MCF 10A (cell line): ENCODE measurements at regions not wholly inside any gene's neighbourhood (a gene's known extent, or its start where the extent isn't known, plus 50 kb on each side); places are given as distances from the start of the nearest gene placed in this dataset.

Source experiments
- BruUV-seq: library from RNA; stranded (reverse); fragments of 400-500 nt; replicated peaks from 2 replicates; lab custom pipeline; 2021; lab: Mats Ljungman, UMichigan
- CTCF ChIA-PET: fragments of 300-600 bp; sonication (Branson Sonifier 250); formaldehyde crosslinking; extraction: SDS; loops from one replicate; lab custom pipeline; 2021; ENCODE audit warnings: antibody characterized with exemption, inconsistent platforms; lab: Yijun Ruan, JAX
- POLR2A ChIA-PET: fragments of 300-600, 350-650 bp; sonication (Branson Sonifier 250); formaldehyde crosslinking; extraction: SDS; loops from one replicate; lab custom pipeline; 2020; ENCODE audit warnings: antibody characterized with exemption, inconsistent platforms; lab: Yijun Ruan, JAX
- DNase-seq: peaks from one replicate; pipeline ENCODE4 v3.0.0-alpha.2; 2018; ENCODE audit not compliant: unreplicated experiment
- H3K27ac Mint-ChIP-seq: one replicate; pipeline ENCODE4 v1.8.0; 2022; ENCODE audit warnings: mild to moderate bottlenecking, low read depth, mixed read lengths; ENCODE audit not compliant: unreplicated experiment
- H3K27me3 Mint-ChIP-seq: one replicate; pipeline ENCODE4 v1.8.0; 2022; ENCODE audit warnings: mixed read lengths; ENCODE audit not compliant: insufficient read depth, unreplicated experiment
- H3K36me3 Mint-ChIP-seq: one replicate; pipeline ENCODE4 v1.8.0; 2022; ENCODE audit warnings: mild to moderate bottlenecking, moderate library complexity, mixed read lengths; ENCODE audit not compliant: insufficient read depth, unreplicated experiment
- H3K4me1 Mint-ChIP-seq: one replicate; pipeline ENCODE4 v1.8.0; 2022; ENCODE audit warnings: mixed read lengths; ENCODE audit not compliant: insufficient read depth, unreplicated experiment
- H3K4me3 Mint-ChIP-seq: one replicate; pipeline ENCODE4 v1.8.0; 2022; ENCODE audit warnings: mild to moderate bottlenecking, moderate library complexity, mixed read lengths; ENCODE audit not compliant: unreplicated experiment
- H3K9me3 Mint-ChIP-seq: one replicate; pipeline ENCODE4 v1.8.0; 2022; ENCODE audit warnings: mixed read lengths; ENCODE audit not compliant: unreplicated experiment
- intact Hi-C: fragments of 100-400 bp; cut with micrococcal nuclease; formaldehyde crosslinking; loops from 2 replicates; pipeline ENCODE4 v1.14.1; 2022
- TF ChIP-seq, protein P1 (sequence below): fragments of 200-600 bp; IDR thresholded peaks from one replicate; pipeline ENCODE4 v1.8.0; 2022; ENCODE audit warnings: antibody characterized with exemption, mild to moderate bottlenecking; ENCODE audit not compliant: unreplicated experiment

DNA sequence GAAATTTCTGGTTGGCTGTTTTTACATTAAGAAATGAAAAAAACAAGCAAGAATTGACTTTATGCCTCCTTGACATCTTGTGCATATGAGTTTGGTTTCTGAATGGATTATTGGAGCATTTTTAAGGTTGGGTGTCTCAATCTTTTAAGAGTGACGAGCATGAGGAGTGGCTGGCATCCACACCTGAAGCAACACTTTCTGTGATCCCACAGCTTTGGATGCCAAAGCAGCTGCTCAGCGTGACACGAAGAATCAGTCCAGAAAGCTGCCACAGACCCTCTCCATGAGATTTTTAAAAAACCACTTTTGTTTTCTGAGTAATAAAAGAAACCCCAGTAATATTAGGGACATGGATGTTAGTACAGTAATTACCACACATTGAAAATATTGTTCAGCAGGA is 154.5 kb downstream of the KLF13 start:
- H3K4me3 Mint-ChIP-seq: no peak overlapping the region
- no peaks in the 10 kb centered on the region for H3K36me3 Mint-ChIP-seq
- no peaks in the 10 kb centered on the region for H3K4me1 Mint-ChIP-seq
- BruUV-seq: no TSS peak
- POLR2A ChIA-PET: interaction anchor here (0.8 kb wide), 1 partner anchor 15 kb away, joined by 3 read pairs; no protein-coding TSS in a partner anchor
- DNase-seq: no peak
- intact Hi-C loops: no loop called here
- CTCF ChIA-PET: interaction anchor here (0.5 to 1.1 kb wide), 5 partner anchors 20 to 292 kb away, joined by 3 to 6 read pairs (median 3); no protein-coding TSS in a partner anchor
- TF ChIP-seq, protein P1, sequence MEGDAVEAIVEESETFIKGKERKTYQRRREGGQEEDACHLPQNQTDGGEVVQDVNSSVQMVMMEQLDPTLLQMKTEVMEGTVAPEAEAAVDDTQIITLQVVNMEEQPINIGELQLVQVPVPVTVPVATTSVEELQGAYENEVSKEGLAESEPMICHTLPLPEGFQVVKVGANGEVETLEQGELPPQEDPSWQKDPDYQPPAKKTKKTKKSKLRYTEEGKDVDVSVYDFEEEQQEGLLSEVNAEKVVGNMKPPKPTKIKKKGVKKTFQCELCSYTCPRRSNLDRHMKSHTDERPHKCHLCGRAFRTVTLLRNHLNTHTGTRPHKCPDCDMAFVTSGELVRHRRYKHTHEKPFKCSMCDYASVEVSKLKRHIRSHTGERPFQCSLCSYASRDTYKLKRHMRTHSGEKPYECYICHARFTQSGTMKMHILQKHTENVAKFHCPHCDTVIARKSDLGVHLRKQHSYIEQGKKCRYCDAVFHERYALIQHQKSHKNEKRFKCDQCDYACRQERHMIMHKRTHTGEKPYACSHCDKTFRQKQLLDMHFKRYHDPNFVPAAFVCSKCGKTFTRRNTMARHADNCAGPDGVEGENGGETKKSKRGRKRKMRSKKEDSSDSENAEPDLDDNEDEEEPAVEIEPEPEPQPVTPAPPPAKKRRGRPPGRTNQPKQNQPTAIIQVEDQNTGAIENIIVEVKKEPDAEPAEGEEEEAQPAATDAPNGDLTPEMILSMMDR: no peak
- no peaks in the 10 kb centered on the region for H3K27me3 Mint-ChIP-seq
- no peaks in the 10 kb centered on the region for H3K9me3 Mint-ChIP-seq
- no peak overlapping the region for H3K27ac Mint-ChIP-seq

DNA sequence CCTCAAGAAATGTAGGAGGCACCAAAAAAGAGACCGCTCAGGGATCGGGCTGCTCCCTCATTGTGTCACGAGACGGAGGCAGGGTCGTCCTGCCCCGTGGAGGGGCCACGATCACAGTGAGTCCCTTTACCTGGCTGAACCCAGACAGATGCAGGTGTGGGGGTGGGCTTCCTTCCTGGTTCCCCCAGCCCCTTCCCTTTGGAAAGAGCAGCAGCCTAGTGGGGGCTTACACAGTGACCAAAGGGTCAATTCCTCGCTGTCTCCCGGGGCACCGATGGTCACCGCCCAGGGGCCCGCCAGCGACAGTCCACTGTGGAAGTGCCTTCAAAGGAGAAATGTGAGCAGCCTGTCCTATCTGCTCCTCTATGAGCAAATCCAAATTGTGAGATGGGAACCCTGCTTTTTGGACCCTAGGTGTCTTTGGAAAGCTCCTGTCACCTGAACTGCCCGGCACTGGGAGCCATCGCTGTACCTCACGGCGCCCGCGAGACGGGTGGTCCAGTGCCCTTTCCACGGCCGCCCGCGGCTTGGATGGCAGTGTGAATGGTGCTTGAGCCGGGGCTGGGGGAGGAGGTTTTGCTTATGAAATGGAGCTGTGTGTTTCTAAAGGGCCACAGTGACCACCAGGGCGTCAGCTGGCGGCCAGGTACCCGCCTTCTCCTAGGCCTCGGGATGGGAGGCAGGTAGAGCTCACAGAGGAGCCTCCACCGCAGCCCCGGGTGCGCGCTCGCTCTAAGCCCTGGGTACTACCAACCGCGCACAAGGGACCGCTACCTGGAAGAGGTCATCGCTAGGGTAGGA is 155.7 kb downstream of the KLF13 start:
- no peaks in the 10 kb centered on the region for H3K27me3 Mint-ChIP-seq
- no peaks in the 10 kb centered on the region for H3K4me1 Mint-ChIP-seq
- no peak for DNase-seq
- ChIA-PET CTCF (interaction anchor here (0.6 to 1.1 kb wide), 7 partner anchors 14 to 122 kb away, joined by 3 to 6 read pairs (median 3); no protein-coding TSS in a partner anchor), POLR2A (no interaction called here)
- no peak overlapping the region for H3K27ac Mint-ChIP-seq
- H3K4me3 Mint-ChIP-seq: no peak overlapping the region
- no peaks in the 10 kb centered on the region for H3K9me3 Mint-ChIP-seq
- intact Hi-C loops: no loop called here
- no TSS peak for BruUV-seq
- no peaks in the 10 kb centered on the region for H3K36me3 Mint-ChIP-seq
- TF ChIP-seq, protein P1: no peak

DNA sequence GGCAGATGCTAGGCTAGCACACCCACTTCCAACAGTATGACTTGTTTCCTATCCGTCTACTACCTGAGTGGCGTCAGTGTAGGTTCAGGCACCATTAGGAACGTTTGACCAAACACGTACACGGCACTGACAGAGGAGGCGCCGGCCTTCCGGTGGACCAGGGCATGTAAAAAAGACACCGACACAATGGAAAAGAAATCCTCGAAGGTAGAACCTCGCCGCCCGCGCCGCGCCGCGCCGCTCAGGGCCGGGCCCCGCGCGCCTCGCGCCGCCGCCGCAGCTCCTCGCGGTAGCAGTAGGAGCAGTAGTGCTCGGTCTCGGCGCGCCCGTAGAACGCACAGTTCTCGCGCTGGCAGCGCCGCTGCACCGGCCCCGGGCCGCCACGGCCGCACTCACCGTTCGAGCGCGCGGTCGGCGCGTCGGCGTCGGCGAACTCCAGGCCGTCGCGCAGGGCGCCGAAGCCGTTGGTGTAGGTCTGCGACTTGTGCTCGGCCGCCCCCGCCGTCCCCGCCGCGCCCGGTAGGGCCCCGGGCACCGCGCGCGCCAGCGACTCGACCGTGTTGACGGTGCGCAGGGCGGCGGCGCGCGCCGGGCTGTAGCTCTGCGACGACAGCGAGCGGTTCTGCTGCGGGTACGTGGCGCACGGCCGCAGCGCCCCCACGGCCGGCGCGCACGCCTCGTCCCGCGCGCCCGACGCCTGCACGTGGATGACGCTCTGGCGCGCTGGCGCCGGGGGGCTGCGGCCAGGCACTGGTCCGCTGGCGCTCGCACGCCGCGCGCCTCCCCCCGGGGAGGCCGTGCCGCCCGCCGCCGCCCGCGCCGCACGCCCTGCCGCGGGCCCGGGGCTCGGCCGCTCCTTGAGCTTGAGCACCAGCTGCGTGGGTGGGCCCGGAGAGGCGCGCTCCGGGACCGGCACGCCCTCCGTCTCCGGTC is 156.7 kb downstream of the KLF13 start:
- no peak overlapping the region for H3K27ac Mint-ChIP-seq
- TF ChIP-seq, protein P1: no peak
- intact Hi-C loops: no loop called here
- H3K9me3 Mint-ChIP-seq: no peaks in the 10 kb centered on the region
- H3K4me3 Mint-ChIP-seq: no peak overlapping the region
- CTCF ChIA-PET: interaction anchor here (0.6 kb wide), 1 partner anchor 121 kb away, joined by 3 read pairs; no protein-coding TSS in a partner anchor
- no peaks in the 10 kb centered on the region for H3K27me3 Mint-ChIP-seq
- no TSS peak for BruUV-seq
- DNase-seq: no peak
- H3K36me3 Mint-ChIP-seq: no peaks in the 10 kb centered on the region
- POLR2A ChIA-PET: no interaction called here
- peaks cover 7% of the 10 kb centered on the region for H3K4me1 Mint-ChIP-seq
